Esophagus muscularis mucosa (tissue), 4 donors: ENCODE measurements at regions not wholly inside any gene's neighbourhood (a gene's known extent, or its start where the extent isn't known, plus 50 kb on each side); places are given as distances from the start of the nearest gene placed in this dataset.

ENCODE experiments used
- DNase-seq: peaks from one replicate; pipeline ENCODE4 v3.0.0-alpha.2; 2017; ENCODE audit errors: extremely low spot score
- H3K27ac ChIP-seq, 4 donors: fragments of 200-600 bp; sonication (generic); replicated peaks in 1 of 4; 1 replicate in 3 of 4; 2 replicates in 1 of 4; pipeline ENCODE4 v1.5.1; 2016 to 2019; ENCODE audit warnings: mild to moderate bottlenecking in 1 of 4
- H3K27me3 ChIP-seq, 4 donors: fragments of 200-600 bp; sonication (generic); one replicate each; pipeline versions ENCODE4 v1.5.1 to v1.6.0; 2016 to 2019
- H3K36me3 ChIP-seq, 4 donors: fragments of 200-600 bp; sonication (generic); one replicate each; pipeline ENCODE4 v1.5.1; 2016 to 2019
- H3K4me1 ChIP-seq, 4 donors: fragments of 200-600 bp; sonication (generic); one replicate each; pipeline ENCODE4 v1.5.1; 2016 to 2019
- H3K4me3 ChIP-seq, 4 donors: fragments of 200-600 bp; sonication (generic); 1 replicate in 2 of 4; 2 replicates in 2 of 4; pipeline ENCODE4 v1.5.1; 2016 to 2019; ENCODE audit warnings: mild to moderate bottlenecking in 4 of 4, moderate library complexity in 1 of 4
- H3K9me3 ChIP-seq, 4 donors: fragments of 200-600 bp; sonication (generic); 1 replicate in 3 of 4; 2 replicates in 1 of 4; pipeline ENCODE4 v1.5.1; 2016 to 2019
- CTCF ChIP-seq, 3 experiments: fragments of 200-600 bp in 2 of 3; fragments of 450-650 bp in 1 of 3; sonication (generic) in 2 of 3; IDR thresholded peaks; one replicate each; pipeline ENCODE4 v1.5.1; 2017 to 2019; ENCODE audit warnings: antibody characterized with exemption in 3 of 3, mild to moderate bottlenecking in 2 of 3, moderate library complexity in 1 of 3
- EP300 ChIP-seq: sonication (generic); formaldehyde crosslinking; IDR thresholded peaks from one replicate; pipeline ENCODE4 v1.6.1; 2017; ENCODE audit warnings: antibody characterized with exemption
- POLR2A ChIP-seq: fragments of 450-650 bp; IDR thresholded peaks from one replicate; pipeline ENCODE4 v1.6.1; 2017; ENCODE audit warnings: antibody characterized with exemption, moderate library complexity, mild to moderate bottlenecking, low read depth
- POLR2AphosphoS5 ChIP-seq, 2 donors: sonication (generic); formaldehyde crosslinking; IDR thresholded peaks; one replicate each; pipeline ENCODE4 v1.6.1; 2017; ENCODE audit warnings: antibody characterized with exemption in 2 of 2
- WGBS: methylation state at CpG from one replicate; pipeline ENCODE4 v1.1.5; 2018; 5-methylcytosine and 5-hydroxymethylcytosine counted together
- intact Hi-C: fragments of 100-400 bp; cut with DNase I; formaldehyde crosslinking; loops from one replicate; pipeline ENCODE4 v1.15.1; 2023

GRCh38 chr13:42393573-42394360, 121.8 kb downstream of the AKAP11 start:
- Histone ChIP-seq H3K36me3 (no peaks in the 10 kb centered on the region), H3K4me3 (no peak overlapping the region), H3K27me3 (no peaks in the 10 kb centered on the region), H3K9me3 (no peaks in the 10 kb centered on the region), H3K4me1 (no peaks in the 10 kb centered on the region), H3K27ac (no peak overlapping the region)
- 91% methylated on average over 5 of the region's 5 CpGs for WGBS
- intact Hi-C loops, result no loop called here
- no peak for TF ChIP-seq EP300
- DNase-seq, result no peak

DNA sequence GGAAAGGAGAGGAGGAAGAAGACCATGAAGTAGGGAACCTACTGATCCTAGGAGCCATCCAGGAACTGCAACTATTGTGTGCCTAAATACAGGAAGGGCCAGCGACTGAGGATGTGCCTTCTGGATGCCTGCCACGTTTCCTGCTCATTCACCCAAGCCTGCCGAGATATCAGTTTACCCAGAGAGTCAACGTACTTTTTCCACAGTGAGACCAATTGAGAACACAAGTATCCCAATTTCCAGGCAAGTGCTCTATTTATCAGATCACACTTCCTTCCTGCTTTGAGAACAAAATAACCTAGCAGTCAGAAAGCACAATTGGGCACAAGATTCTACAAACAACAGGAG, 122.4 kb downstream of the AKAP11 start:
- no peaks in the 10 kb centered on the region for H3K27me3 ChIP-seq
- no peaks in the 10 kb centered on the region for H3K4me1 ChIP-seq
- no peak for DNase-seq
- no peak overlapping the region for H3K4me3 ChIP-seq
- no peaks in the 10 kb centered on the region for H3K36me3 ChIP-seq
- no peak for TF ChIP-seq POLR2A
- TF ChIP-seq POLR2AphosphoS5 (IDR thresholded peaks at IDR 0.05), result no peak
- TF ChIP-seq EP300, result no peak
- TF ChIP-seq CTCF (IDR thresholded peaks at IDR 0.05), result no peak
- WGBS, result 65% methylated on average over 4 of the region's 4 CpGs
- no peaks in the 10 kb centered on the region for H3K9me3 ChIP-seq
- no peak overlapping the region for H3K27ac ChIP-seq
- intact Hi-C loops, result no loop called here

GRCh38 chr13:42394711-42395085, 122.7 kb downstream of the AKAP11 start:
- H3K4me3 ChIP-seq, result no peak overlapping the region
- no peaks in the 10 kb centered on the region for H3K36me3 ChIP-seq
- intact Hi-C loops, result no loop called here
- no peak for DNase-seq
- no peaks in the 10 kb centered on the region for H3K9me3 ChIP-seq
- TF ChIP-seq EP300 (no peak), POLR2A (no peak), CTCF (IDR thresholded peaks at IDR 0.05) (no peak), POLR2AphosphoS5 (IDR thresholded peaks at IDR 0.05) (no peak)
- H3K4me1 ChIP-seq, result no peaks in the 10 kb centered on the region
- 90% methylated on average over 2 of the region's 2 CpGs for WGBS
- no peaks in the 10 kb centered on the region for H3K27me3 ChIP-seq
- H3K27ac ChIP-seq, result no peak overlapping the region

GRCh38 chr13:42395086-42395821, 123.3 kb downstream of the AKAP11 start:
- intact Hi-C loops, result no loop called here
- Histone ChIP-seq H3K4me1 (no peaks in the 10 kb centered on the region), H3K36me3 (no peaks in the 10 kb centered on the region)

More at GRCh38 chr13:42395086-42395821, 123.3 kb downstream of the AKAP11 start:
- no peak overlapping the region for H3K4me3 ChIP-seq
- TF ChIP-seq CTCF (IDR thresholded peaks at IDR 0.05) (no peak), EP300 (no peak), POLR2AphosphoS5 (IDR thresholded peaks at IDR 0.05) (no peak), POLR2A (no peak)
- H3K27ac ChIP-seq, result no peak overlapping the region
- 83% methylated on average over 13 of the region's 13 CpGs for WGBS
- H3K27me3 ChIP-seq, result no peaks in the 10 kb centered on the region
- H3K9me3 ChIP-seq, result no peaks in the 10 kb centered on the region
- no peak for DNase-seq
